OCI-LY1 (cell line): ENCODE measurements at regions not wholly inside any gene's neighbourhood (a gene's known extent, or its start where the extent isn't known, plus 50 kb on each side); places are given as distances from the start of the nearest gene placed in this dataset.

Experiments
- H2AFZ ChIP-seq: fragments of 200-600 bp; sonication (generic), shearing (Covaris generic); 2 replicates; pipeline ENCODE4 v1.6.0; 2014; ENCODE audit warnings: antibody characterized with exemption, mild to moderate bottlenecking, low read length
- H3F3A ChIP-seq: fragments of 200-600 bp; sonication (generic), shearing (Covaris generic); 2 replicates; pipeline ENCODE4 v1.6.0; 2014; ENCODE audit warnings: mild to moderate bottlenecking, antibody characterized with exemption, low read length, moderate library complexity; ENCODE audit not compliant: insufficient read depth
- H3K27ac ChIP-seq: fragments of 200-600 bp; sonication (generic); 2 replicates; pipeline ENCODE4 v1.5.1; 2014; ENCODE audit warnings: low read length, mixed run types, mild to moderate bottlenecking, low read depth; ENCODE audit not compliant: poor library complexity, severe bottlenecking
- H3K27me3 ChIP-seq: fragments of 200-600 bp; sonication (generic); 2 replicates; pipeline ENCODE4 v1.6.0; 2014; ENCODE audit warnings: antibody characterized with exemption, mild to moderate bottlenecking, low read length, moderate library complexity; ENCODE audit not compliant: insufficient read depth
- H3K36me3 ChIP-seq: fragments of 200-600 bp; sonication (generic); 2 replicates; pipeline ENCODE4 v1.6.1; 2014; ENCODE audit warnings: mild to moderate bottlenecking, antibody characterized with exemption, low read length, moderate library complexity, mixed read lengths; ENCODE audit not compliant: insufficient read depth
- H3K4me1 ChIP-seq: fragments of 200-600 bp; sonication (generic); 2 replicates; pipeline ENCODE4 v1.5.1; 2014; ENCODE audit warnings: mild to moderate bottlenecking, low read length, moderate library complexity; ENCODE audit not compliant: insufficient read depth, severe bottlenecking
- H3K4me2 ChIP-seq: fragments of 200-600 bp; sonication (generic), shearing (Covaris generic); 2 replicates; pipeline ENCODE4 v1.6.1; 2014; ENCODE audit warnings: low read length
- H3K4me3 ChIP-seq: fragments of 200-600 bp; sonication (generic); 2 replicates; pipeline ENCODE4 v1.5.1; 2014; ENCODE audit warnings: low read length, low read depth, mild to moderate bottlenecking, mixed read lengths; ENCODE audit not compliant: poor library complexity, severe bottlenecking
- H3K79me2 ChIP-seq: fragments of 200-600 bp; shearing (Covaris generic); 2 replicates; pipeline ENCODE4 v1.6.1; 2016; ENCODE audit warnings: mixed run types, low read length, mixed read lengths; ENCODE audit not compliant: insufficient read depth
- H3K9ac ChIP-seq: fragments of 200-600 bp; sonication (generic), shearing (Covaris generic); 2 replicates; pipeline ENCODE4 v1.6.1; 2014; ENCODE audit warnings: mild to moderate bottlenecking, low read length, mixed read lengths
- H3K9me2 ChIP-seq: fragments of 200-600 bp; sonication (generic), shearing (Covaris generic); 2 replicates; pipeline ENCODE4 v1.6.1; 2014; ENCODE audit warnings: low read depth, mild to moderate bottlenecking, low read length, mixed read lengths
- H3K9me3 ChIP-seq: fragments of 200-600 bp; shearing (Covaris generic); 2 replicates; pipeline ENCODE4 v1.6.1; 2014; ENCODE audit warnings: low read length, mixed read lengths
- H4K20me1 ChIP-seq: fragments of 200-600 bp; sonication (generic), shearing (Covaris generic); 2 replicates; pipeline ENCODE4 v1.6.0; 2016; ENCODE audit warnings: mild to moderate bottlenecking, low read length; ENCODE audit not compliant: insufficient read depth
- CTCF ChIP-seq: fragments of 200-600 bp; sonication (generic), shearing (Covaris generic); IDR thresholded peaks from 2 replicates; pipeline ENCODE4 v1.5.1; 2017; ENCODE audit warnings: mild to moderate bottlenecking, antibody characterized with exemption, low read length, moderate library complexity, mixed read lengths
- EZH2 ChIP-seq: fragments of 200-600 bp; sonication (generic), shearing (Covaris generic); IDR thresholded peaks from 2 replicates; pipeline ENCODE4 v1.8.0; 2017; ENCODE audit warnings: borderline replicate concordance, mixed run types, mild to moderate bottlenecking, antibody characterized with exemption, low read length, moderate library complexity, mixed read lengths

- TF ChIP-seq CTCF = no peak
- no peak for TF ChIP-seq EZH2
- Histone ChIP-seq H3K9ac (no peak overlapping the region), H3K4me3 (no peak overlapping the region), H3K4me2 (no peak overlapping the region), H3K27ac (no peak overlapping the region), H3K27me3 (no peaks in the 10 kb centered on the region), H3K9me3 (no peaks in the 10 kb centered on the region), H3F3A (no peaks in the 10 kb centered on the region), H3K36me3 (no peaks in the 10 kb centered on the region), H2AFZ (no peak overlapping the region), H3K9me2 (no peaks in the 10 kb centered on the region), H3K79me2 (no peaks in the 10 kb centered on the region), H3K4me1 (no peaks in the 10 kb centered on the region), H4K20me1 (no peaks in the 10 kb centered on the region)
These were observed 185.9 kb upstream of the LINC00305 start for GRCh38 chr18:64334748-64335147.

GRCh38 chr18:64333584-64333983 is 184.7 kb upstream of the LINC00305 start:
- no peak overlapping the region for H3K27ac ChIP-seq
- no peaks in the 10 kb centered on the region for H3K9me3 ChIP-seq
- no peaks in the 10 kb centered on the region for H3K36me3 ChIP-seq
- no peaks in the 10 kb centered on the region for H3F3A ChIP-seq
- TF ChIP-seq CTCF (no peak), EZH2 (no peak)
- no peak overlapping the region for H3K4me2 ChIP-seq
- H2AFZ ChIP-seq = no peak overlapping the region
- H3K9ac ChIP-seq = no peak overlapping the region
- no peak overlapping the region for H3K4me3 ChIP-seq
- no peaks in the 10 kb centered on the region for H3K27me3 ChIP-seq
- no peaks in the 10 kb centered on the region for H3K9me2 ChIP-seq
- no peaks in the 10 kb centered on the region for H4K20me1 ChIP-seq
- no peaks in the 10 kb centered on the region for H3K79me2 ChIP-seq
- H3K4me1 ChIP-seq = no peaks in the 10 kb centered on the region

GRCh38 chr18:64332835-64333234 is 183.9 kb upstream of the LINC00305 start:
- Histone ChIP-seq H3K4me2 (no peak overlapping the region), H3K4me3 (no peak overlapping the region), H3K4me1 (no peaks in the 10 kb centered on the region), H3K27ac (no peak overlapping the region), H3K9ac (no peak overlapping the region), H3K9me2 (no peaks in the 10 kb centered on the region), H3K36me3 (no peaks in the 10 kb centered on the region), H3K27me3 (no peaks in the 10 kb centered on the region), H3K9me3 (no peaks in the 10 kb centered on the region), H4K20me1 (no peaks in the 10 kb centered on the region), H3K79me2 (no peaks in the 10 kb centered on the region), H3F3A (no peaks in the 10 kb centered on the region), H2AFZ (no peak overlapping the region)
- no peak for TF ChIP-seq EZH2
- TF ChIP-seq CTCF = no peak
